ENCODE measurements at regions not wholly inside any gene's neighbourhood (a gene's known extent, or its start where the extent isn't known, plus 50 kb on each side); places are given as distances from the start of the nearest gene placed in this dataset.

- TF ChIP-seq CTCF (IDR thresholded peaks at IDR 0.05; ENCODE audit: insufficient read depth, low read length, poor library complexity, severe bottlenecking), result no peak
- Histone ChIP-seq H3K4me3 (ENCODE audit: low read depth, low read length) (no peak overlapping the region), H3K27me3 (ENCODE audit: control insufficient read depth, insufficient read depth, low read length) (no peaks in the 10 kb centered on the region), H3K36me3 (ENCODE audit: control insufficient read depth, insufficient read depth, low read length) (no peaks in the 10 kb centered on the region)
- no peak for DNase-seq (ENCODE audit: low read depth)
Measured at GRCh38 chr2:9106338-9107167, 100.1 kb upstream of the ASAP2 start.

- no peak for TF ChIP-seq CTCF (IDR thresholded peaks at IDR 0.05; ENCODE audit: insufficient read depth, low read length, poor library complexity, severe bottlenecking)
- Histone ChIP-seq H3K27me3 (ENCODE audit: control insufficient read depth, insufficient read depth, low read length) (no peaks in the 10 kb centered on the region), H3K36me3 (ENCODE audit: control insufficient read depth, insufficient read depth, low read length) (no peaks in the 10 kb centered on the region), H3K4me3 (ENCODE audit: low read depth, low read length) (no peak overlapping the region)
- no peak for DNase-seq (ENCODE audit: low read depth)
Measured at GRCh38 chr2:9105601-9106337, 100.8 kb upstream of the ASAP2 start.

GRCh38 chr2:9103663-9104277 is 100.3 kb upstream of the MBOAT2 start:
- H3K36me3 ChIP-seq (ENCODE audit: control insufficient read depth, insufficient read depth, low read length), result no peaks in the 10 kb centered on the region
- DNase-seq (ENCODE audit: low read depth), result no peak
- H3K4me3 ChIP-seq (ENCODE audit: low read depth, low read length), result no peak overlapping the region
- no peak for TF ChIP-seq CTCF (IDR thresholded peaks at IDR 0.05; ENCODE audit: insufficient read depth, low read length, poor library complexity, severe bottlenecking)
- no peaks in the 10 kb centered on the region for H3K27me3 ChIP-seq (ENCODE audit: control insufficient read depth, insufficient read depth, low read length)

- Histone ChIP-seq H3K36me3 (ENCODE audit: control insufficient read depth, insufficient read depth, low read length) (no peaks in the 10 kb centered on the region), H3K27me3 (ENCODE audit: control insufficient read depth, insufficient read depth, low read length) (no peaks in the 10 kb centered on the region), H3K4me3 (ENCODE audit: low read depth, low read length) (no peak overlapping the region)
- peak; percentile 25 for TF ChIP-seq CTCF (IDR thresholded peaks at IDR 0.05; ENCODE audit: insufficient read depth, low read length, poor library complexity, severe bottlenecking)
- no peak for DNase-seq (ENCODE audit: low read depth)
Measured at GRCh38 chr2:9102861-9103662, 99.6 kb upstream of the MBOAT2 start.

GRCh38 chr2:9101763-9102425 is 98.4 kb upstream of the MBOAT2 start:
- DNase-seq (ENCODE audit: low read depth), result no peak
- TF ChIP-seq CTCF (IDR thresholded peaks at IDR 0.05; ENCODE audit: insufficient read depth, low read length, poor library complexity, severe bottlenecking), result no peak
- no peaks in the 10 kb centered on the region for H3K36me3 ChIP-seq (ENCODE audit: control insufficient read depth, insufficient read depth, low read length)

More at GRCh38 chr2:9101763-9102425, 98.4 kb upstream of the MBOAT2 start:
- no peaks in the 10 kb centered on the region for H3K27me3 ChIP-seq (ENCODE audit: control insufficient read depth, insufficient read depth, low read length)
- H3K4me3 ChIP-seq (ENCODE audit: low read depth, low read length), result no peak overlapping the region

All from kidney epithelial cell (primary cell).